Testis (tissue), 2 donors: ENCODE measurements at regions not wholly inside any gene's neighbourhood (a gene's known extent, or its start where the extent isn't known, plus 50 kb on each side); places are given as distances from the start of the nearest gene placed in this dataset.

Experiments
- CTCF ChIP-seq, 3 experiments: fragments of 450-650 bp in 2 of 3; fragments of 200-600 bp in 1 of 3; sonication (generic) in 1 of 3; IDR thresholded peaks; one replicate each; pipeline ENCODE4 v1.5.1; 2016 to 2019; ENCODE audit warnings: antibody characterized with exemption in 3 of 3, mild to moderate bottlenecking in 2 of 3, moderate library complexity in 1 of 3
- POLR2A ChIP-seq: fragments of 450-650 bp; IDR thresholded peaks from one replicate; pipeline ENCODE4 v1.6.1; 2017; ENCODE audit warnings: antibody characterized with exemption, mild to moderate bottlenecking, moderate library complexity

- no peak for TF ChIP-seq POLR2A
- TF ChIP-seq CTCF (IDR thresholded peaks at IDR 0.05) = no peak
These were observed 735.4 kb upstream of the TMEM132C start for GRCh38 chr12:127531542-127531941.
